KBM-7 (cell line): ENCODE measurements at regions not wholly inside any gene's neighbourhood (a gene's known extent, or its start where the extent isn't known, plus 50 kb on each side); places are given as distances from the start of the nearest gene placed in this dataset.
"Not testable (repeated sequence)": the region's sequence is repeated elsewhere in the genome, so short reads cannot be mapped to it uniquely, and the experiment has no call there.

ENCODE experiments used
- DNase-seq: peaks from one replicate; pipeline ENCODE4 v3.0.0-alpha.2; 2015
- in situ Hi-C: fragments of 300-500 bp; cut with MboI; formaldehyde crosslinking; loops from 2 replicates; pipeline ENCODE4 v1.14.3; 2020; ENCODE audit warnings: low sequenced_read_pairs, low pct_unique_long_range_greater_than_20kb, mixed read lengths

DNA sequence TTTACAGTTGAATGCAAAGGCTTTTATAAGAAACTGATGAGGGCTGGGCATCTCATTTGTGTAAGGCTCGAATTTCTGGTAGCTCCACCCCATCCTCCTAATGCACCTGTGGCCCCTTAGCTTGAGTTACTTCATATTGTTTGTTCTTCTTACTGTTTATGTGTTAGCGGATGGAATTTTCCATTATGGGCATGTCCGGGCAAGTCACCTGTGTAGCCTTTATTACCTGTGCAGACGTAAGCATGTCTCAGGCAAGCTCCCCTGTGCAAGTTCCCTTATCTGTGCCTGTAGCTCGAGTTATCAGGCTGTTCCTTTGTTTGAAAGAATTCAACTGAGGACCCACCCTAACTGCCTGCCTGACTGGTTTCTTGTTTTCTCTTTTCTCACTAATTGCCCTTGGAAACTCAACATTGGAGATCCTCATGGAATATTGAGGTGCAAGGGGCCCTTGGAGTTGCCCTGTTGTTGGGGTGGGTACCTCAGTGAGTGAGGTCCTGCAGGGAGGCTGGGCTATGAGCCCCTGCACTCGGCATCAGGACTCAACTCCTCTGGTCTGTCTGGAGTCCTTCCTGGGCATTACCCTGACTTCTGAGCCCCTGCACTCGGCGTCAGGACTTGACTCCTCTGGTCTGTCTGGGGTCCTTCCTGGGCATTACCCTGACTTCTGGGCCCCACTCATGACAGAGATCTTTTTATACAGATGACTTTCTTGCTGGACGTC lies 207.9 kb upstream of the SULF2 start:
- in situ Hi-C loops: no loop called here
- DNase-seq: no peak

DNA sequence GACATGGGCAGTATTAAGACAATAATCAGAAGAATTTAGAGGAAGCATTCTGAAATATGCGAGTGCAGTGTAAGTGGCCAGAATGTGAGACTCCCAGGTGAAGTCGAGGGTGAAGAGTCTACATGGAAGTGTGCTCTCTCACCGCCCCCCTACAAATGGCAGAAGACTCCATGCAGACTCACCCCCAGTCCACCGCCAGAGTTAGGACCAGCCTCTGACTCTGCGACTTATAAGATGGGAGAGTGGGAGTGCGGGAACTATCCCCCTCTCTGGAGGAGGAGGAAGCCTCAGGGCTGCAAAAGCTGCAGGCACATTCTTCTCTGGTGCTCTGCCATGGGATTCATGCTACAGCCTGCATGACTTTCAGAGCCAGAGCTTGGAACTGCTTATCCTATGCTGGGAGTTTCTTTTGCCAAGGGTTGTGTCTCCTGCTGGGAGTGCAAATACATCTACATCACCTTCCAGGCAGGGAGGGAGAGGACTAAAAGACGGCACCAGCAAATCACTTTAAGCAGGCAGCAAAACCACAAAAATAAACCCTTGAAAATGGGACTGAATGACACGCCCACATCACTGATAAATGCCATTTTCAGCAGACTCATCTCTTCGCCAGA lies 206.7 kb upstream of the SULF2 start:
- in situ Hi-C loops: no loop called here
- no peak for DNase-seq

DNA sequence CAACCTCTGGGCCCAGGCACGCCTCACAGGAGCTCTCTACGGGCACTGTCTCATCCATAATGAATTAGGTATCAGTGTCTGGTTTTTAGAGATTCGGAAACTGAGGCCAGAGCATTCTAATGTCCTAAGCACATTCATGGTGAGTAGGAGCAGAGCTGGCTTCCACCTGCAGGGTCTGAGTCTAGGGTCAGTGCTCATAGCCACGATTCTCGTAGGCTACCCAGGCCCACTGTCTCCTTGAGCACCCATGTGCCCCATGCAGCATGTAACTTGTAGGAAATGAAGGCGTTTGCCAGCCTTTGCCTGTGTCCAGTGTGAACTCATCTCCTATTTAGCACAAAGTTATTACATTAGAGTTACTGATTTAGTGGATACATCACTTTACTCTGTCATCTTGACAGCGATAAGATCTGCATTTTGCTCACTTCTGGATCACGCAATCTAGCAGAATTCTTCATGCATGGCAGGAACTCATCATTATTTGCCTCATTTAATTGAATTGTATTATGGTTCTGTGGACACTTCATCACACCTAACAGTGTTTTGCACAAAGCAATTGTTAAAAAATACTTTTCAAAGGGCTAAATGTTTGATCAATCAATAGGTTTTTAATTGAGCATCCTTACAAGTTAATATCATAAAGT lies 205.3 kb upstream of the SULF2 start:
- DNase-seq: no peak
- in situ Hi-C loops: no loop called here

DNA sequence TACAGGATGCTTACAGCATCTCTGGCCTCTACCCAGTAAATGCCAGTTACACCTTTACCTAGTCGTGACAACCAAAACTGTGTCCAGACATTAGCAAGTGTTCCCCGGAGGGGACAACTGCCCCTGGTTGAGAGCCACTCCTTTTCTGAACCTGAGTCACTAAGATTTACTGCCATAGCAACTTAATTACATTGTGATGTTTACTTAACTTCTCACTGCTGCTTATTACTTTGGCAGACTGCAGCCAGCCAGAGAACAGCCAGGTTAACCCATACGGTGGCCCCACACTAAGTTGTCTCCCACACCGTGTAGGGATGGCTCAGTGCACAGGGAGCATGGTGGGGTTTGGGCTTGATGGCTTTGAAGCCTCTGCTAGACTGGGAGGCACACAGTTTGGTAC lies 204.7 kb upstream of the SULF2 start:
- DNase-seq: no peak
- in situ Hi-C loops: no loop called here

DNA sequence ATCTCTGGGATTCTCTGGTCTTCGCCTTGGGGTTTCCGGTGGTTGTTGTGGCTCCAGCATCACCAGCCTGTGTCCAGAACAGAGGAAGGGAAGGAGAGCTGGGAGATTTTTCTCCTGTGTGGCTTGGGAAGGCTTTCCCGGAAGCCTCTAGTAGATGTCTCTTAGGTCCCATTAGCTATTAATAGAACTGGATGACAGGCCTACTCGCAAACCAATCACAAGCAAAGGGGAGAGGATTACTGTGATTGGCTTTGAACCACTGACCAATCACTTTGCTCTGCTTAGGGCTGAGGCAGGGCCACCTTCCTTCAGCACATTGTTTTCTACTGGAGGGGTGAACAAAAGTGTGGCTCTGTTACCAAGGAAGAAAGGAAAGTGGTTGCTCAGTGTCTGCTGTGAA lies 203.4 kb upstream of the SULF2 start:
- in situ Hi-C loops: no loop called here
- no peak for DNase-seq

DNA sequence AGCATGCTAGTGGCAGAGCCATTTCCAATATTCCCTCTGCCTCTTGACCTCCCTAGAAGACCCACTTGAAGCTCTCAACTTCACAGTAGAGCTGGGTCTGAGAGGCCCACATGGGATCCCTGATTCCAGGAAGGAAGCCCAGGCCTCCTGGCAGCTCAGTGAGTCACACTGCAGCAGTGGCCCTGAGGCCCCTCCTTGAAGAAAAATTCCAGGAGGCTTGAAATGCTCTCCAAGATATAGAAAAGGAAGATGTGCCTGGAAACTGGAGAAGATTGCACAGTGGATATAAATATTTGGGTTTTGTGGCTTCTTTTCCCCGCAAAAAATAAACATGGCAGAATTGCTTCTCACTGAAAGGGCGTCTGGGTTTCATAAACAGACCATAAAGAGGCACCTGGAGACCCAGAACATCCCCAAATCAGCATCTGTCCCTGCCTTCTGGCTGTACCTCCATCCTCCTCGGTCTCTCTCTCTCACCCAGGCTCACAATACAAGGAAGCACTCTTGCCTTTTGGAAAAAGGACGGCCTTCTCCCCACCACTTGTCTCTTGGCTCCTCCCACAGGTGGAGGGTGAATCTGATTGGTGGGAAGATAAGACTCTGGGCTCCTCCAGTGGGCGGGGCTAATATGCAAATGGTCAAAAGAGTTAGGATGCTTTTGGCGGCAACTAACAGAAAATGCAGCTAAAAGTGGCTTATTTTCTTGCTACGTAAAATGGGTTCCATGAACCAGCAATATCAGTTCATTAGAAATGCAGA lies 200.0 kb upstream of the SULF2 start:
- no peak for DNase-seq
- in situ Hi-C loops: no loop called here

DNA sequence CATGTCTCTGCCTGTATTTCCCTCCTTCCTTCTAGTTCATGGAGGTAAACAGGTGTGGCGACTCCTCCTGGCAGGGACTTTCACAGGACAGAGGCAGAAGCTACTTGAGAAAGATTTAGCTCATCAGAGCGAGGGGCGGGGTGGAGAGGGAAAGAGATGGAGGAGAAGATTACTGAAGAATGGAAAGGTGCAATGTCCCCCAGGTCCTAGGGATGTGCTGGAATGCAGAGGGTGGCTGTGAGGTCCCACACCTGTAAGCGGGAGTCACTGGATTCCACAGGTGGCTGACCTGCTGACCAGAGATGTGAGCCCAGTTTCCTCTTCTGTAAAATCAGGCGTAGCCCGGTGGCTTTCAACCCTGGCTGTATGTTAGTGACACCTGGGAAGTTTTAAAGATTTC lies 199.2 kb upstream of the SULF2 start:
- no peak for DNase-seq
- in situ Hi-C loops: no loop called here

DNA sequence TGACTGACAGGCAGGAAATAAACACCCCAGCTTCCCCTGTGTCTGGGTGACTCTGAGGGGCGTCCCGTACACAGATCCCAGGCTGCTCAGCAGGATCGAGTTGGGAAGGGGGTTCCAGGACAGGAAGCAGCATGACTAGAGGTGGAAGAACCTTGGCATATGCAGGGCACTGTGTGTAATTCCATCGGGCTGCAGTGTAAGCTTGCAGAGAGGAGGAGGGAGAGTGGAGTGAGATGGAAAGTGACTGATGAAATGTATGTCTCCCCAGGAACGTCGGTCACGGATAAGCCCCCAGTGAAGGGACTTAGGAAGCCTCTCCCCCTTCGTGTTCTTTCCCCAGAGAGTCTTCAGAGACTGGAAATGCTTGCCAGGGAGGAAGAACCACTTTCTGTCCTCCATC lies 198.4 kb upstream of the SULF2 start:
- in situ Hi-C loops, DNase-seq: not testable (repeated sequence)

DNA sequence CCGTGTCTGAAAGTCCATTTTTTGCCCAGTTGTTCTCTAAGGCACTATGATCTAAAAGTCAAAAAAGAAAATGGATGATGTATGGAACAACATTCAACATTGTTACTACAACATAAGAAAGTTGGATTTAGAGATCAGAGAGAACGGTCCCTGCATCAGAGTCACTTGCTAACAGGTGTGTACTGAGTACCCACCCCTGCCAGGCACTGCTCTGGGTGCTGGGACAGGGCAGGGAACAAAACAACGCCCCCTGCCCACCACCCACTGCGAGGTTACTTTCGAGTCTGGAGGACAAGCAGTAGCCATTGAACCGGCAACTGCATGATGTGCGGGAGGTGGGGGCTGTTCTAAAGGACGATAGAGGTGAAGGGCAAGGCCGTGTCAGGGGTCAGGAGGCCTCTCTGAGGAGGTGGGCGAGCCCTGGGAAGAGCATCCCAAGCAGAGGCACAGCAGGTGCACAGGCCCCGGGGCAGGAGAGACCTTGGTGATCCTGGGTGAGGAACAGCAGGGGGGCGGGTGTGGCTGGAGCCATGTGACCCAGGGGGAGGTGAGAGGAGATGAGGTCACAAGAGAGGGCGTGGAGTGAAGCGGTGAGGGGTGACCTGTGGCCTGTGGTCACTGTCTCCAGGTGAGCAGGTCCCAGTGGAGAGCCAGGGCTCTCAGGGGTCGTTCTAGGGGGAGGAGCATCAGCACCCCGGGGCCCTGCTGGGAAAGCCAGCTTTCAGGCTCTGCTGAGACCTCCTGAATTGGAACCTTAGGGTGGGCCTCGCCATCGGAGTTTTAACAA lies 197.5 kb upstream of the SULF2 start:
- DNase-seq: no peak
- in situ Hi-C loops: no loop called here

DNA sequence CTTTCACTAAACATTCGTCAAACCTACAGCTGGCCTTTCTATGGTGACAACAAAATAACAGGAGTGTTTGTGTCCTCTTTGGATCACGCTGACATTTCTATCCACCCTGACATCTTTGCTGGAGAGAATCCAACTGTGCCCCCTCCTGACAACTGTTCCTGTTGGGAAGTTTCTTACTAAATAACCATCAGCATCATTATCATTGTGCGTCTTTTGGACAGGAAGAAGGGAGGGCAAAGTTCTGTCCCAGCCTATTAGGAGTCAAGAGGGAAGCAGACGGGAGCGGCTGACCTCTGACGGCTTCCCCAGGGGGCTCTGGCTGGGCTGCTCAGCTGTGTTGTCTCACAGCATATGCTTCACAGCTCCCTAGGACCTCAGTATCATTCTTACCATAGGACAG lies 195.9 kb upstream of the SULF2 start:
- in situ Hi-C loops: no loop called here
- DNase-seq: no peak

DNA sequence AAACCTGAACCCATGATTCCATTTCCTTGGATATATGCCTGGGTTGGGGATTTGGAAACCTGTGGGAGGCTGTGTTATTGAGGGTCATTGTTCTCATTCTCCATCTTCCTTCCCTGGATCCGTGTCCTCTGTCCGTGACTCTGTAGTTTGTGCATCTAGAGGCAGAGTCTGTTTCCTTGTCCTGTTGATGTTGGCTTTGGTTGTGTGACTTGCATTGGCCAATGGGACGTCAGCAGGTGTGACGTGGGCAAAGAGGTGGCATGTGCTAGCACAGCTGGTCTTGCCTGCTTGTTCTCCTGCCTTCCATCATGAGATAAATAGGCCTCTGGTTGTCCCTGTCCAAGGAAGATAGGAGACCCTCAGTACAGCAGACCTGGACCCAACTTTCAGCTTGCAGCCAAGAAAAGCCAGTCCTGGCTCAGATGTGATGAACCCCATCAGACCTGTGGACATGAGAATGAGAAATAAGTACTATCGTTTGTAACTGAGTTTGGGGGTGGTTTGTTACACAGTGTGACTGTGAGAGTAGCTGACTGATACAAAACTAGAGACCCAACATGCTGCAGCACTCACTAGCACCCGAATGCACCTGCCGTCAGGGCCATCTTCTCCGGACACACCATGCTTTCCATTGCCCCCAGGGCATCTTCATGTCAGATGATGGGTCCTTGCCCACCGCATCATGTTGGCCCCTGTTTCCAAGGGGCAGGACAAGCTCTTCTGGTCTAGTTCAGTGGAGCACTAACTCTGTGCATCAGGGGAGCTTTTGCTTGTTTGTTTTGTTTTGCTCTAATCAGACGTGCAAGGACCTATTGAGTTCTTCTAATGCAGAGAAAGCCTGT lies 195.3 kb upstream of the SULF2 start:
- in situ Hi-C loops: no loop called here
- no peak for DNase-seq

DNA sequence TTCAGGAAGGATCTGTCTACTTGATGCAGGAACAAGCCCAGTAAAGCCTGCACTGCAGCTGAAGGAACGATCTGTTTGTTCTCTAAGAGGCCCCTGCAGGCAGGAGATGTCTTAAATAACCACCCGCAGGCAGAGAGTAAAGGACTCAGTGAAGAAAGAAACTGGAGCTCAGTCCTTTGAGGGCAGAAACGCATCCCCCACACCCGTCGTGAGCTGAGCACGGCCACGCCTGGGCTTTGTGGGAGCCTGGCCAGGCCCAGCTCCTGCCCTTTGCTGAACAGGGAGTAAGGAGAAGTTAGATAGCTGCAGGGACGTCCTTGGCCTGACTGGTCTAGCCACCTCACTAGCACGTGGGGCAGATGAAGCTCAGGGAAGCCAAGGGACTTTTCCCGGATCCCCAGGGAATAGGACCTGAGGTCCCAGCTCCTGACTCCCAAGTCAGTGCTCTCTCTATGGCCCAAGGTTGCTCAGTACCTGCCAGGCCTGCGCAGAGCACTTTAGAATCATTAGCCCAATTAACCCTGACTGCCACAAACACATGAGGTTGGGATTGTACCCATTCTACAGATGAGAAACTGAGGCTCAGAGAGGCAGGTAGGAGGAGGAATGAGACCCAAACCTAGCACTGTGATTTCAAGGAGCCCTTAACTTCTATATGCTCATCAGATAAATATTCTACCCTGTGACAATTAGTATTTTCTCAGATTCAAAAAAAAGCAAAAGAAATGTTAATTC lies 194.2 kb upstream of the SULF2 start:
- DNase-seq, in situ Hi-C loops: not testable (repeated sequence)

DNA sequence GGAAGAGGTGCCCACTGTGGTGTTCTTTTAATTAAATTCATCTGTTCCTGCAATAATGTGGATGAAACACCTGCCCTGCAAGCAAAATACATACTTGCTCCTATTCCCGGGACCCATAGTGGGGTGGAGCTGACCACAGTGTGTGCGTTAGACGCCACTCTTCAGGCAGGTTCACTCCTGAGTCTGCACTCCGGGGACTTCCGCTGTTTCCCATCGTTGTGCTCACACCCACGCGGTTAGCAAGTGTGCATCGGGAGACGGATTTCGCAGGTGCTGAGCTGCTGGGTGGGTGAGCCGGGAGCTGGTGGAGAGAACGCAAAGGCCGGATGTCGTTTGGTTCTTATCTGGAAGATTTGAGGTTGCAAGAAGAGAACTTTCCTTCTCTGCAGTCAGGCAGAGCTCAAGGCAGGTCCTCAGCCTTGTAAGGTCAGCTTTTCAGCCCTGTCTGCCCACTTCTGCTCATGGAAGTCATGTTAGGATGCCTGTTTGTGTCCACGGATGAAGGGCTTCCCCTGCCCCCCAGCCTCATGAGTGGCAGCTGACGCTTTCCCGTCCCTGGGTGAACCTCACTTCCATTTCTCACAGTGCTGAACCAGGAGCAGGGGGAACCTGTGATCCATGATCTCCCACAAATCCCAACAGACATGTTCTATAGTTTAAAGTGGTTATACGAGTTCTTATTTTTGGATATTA lies 193.3 kb upstream of the SULF2 start:
- in situ Hi-C loops, DNase-seq: not testable (repeated sequence)

DNA sequence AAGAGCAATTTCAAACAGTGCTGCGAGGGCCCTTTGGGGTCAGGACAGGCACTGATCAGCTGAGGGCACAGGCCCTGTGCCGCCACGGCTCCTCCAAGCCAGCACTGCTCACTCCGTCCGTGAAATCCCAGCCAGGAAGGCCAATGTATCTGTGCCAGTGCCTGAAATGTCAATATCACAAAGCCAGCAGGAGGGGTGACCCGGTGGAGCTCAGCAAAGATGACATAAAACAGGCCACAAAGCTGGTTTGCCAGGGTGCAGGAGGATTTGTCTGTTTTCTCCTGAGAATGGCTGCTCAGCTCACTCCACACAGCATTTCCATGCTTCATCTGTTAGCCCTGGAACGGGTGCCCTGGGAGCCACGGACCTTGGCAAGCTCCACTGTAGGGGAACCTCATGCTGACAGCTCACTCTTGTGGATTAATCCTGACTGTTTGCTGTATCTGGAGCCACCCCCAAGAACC lies 192.5 kb upstream of the SULF2 start:
- DNase-seq, in situ Hi-C loops: not testable (repeated sequence)

DNA sequence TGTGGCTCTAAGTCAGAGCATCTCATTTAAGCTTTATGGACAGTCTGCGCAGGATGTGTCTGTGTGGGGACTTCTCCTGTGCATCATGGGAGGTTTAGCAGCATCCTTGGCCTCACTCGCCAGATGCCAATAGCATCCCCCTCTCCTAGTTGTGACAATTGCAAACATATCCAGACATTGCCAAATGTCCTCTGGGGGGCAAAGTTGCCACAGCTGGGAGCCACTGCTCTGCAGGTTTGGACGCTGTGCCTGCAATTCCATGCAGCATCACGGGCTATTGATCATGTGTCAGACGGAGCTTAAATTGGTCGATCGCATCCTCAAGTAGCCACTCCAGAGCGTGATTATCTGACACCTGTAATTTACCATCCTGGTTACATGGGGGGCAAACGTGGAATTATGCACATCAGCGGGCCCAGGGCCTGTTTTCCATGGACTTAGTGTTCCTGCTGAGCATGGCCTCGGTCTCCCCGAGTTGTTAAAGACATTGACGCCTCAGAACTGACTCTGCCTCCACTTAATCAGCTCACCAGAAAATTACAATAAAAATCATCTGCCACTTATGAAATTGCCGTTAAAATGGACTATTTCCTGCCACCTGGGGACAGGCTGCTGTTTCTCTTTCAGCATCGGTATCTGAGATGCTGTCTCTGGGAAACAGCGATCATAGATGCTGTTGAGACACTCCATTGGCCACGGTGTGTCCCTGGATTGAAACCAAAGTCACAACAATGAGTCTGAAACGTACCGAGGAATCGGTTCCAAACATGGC lies 191.9 kb upstream of the SULF2 start:
- in situ Hi-C loops, DNase-seq: not testable (repeated sequence)

DNA sequence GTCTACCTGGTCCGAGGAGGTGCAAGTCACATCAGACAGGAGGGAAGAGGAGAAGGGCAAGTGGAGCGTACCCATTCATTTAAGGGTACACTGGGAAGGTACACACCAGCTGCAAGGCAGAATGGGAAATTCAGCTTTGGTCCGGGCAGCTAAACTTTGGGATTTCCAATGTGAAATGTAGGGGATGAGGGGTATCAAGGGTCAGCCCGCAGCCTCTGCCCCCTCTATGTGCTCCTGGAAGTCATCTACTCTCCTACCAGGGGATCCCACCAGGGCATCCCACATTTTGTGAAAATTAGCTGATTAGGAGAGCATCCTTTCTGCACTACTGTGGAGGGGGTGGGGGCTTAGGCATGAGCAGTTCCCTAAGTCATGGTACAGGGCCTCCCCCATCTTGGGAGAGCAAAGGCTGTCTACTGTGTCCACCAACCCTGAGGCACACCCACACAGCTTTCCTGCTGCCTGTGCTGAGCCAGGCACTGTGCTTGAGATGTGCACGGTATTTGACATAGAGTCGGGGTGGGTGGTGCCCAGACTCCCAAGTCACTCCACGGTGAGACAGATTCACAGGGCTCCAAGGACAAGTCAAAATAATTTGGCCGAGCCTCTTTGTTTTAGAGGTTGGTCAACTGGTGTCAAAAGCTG lies 189.1 kb upstream of the SULF2 start:
- no peak for DNase-seq
- in situ Hi-C loops: no loop called here
